Osteoblast (primary cell): ENCODE measurements at regions not wholly inside any gene's neighbourhood (a gene's known extent, or its start where the extent isn't known, plus 50 kb on each side); places are given as distances from the start of the nearest gene placed in this dataset.

Experiments used
- DNase-seq: peaks from one replicate; pipeline ENCODE4 v3.0.0; 2011; ENCODE audit warnings: low spot score, mixed read lengths; ENCODE audit not compliant: insufficient read length; ENCODE audit errors: missing footprints
- H2AFZ ChIP-seq: 2 replicates; pipeline ENCODE4 v1.6.0; 2011; ENCODE audit warnings: mild to moderate bottlenecking, low read length
- H3K27ac ChIP-seq: 2 replicates; pipeline ENCODE4 v1.5.1; 2011; ENCODE audit warnings: mild to moderate bottlenecking, low read depth, low read length, moderate library complexity
- H3K27me3 ChIP-seq: 2 replicates; pipeline ENCODE4 v1.6.0; 2012; ENCODE audit warnings: mild to moderate bottlenecking, control low read depth, inconsistent platforms, low read length, moderate library complexity; ENCODE audit not compliant: insufficient read depth
- H3K36me3 ChIP-seq: 2 replicates; pipeline ENCODE4 v1.5.1; 2011; ENCODE audit warnings: mild to moderate bottlenecking, low read length, control low read depth, moderate library complexity; ENCODE audit not compliant: insufficient read depth
- H3K4me1 ChIP-seq: 2 replicates; pipeline ENCODE4 v1.5.1; 2011; ENCODE audit warnings: mild to moderate bottlenecking, low read length, control low read depth, moderate library complexity; ENCODE audit not compliant: insufficient read depth
- H3K4me2 ChIP-seq: 2 replicates; pipeline ENCODE4 v1.6.0; 2011; ENCODE audit warnings: mild to moderate bottlenecking, low read length; ENCODE audit not compliant: insufficient read depth
- H3K4me3 ChIP-seq: fragments of 200-600 bp; sonication (generic); 3 replicates; pipeline ENCODE4 v1.5.1; 2012; ENCODE audit warnings: mild to moderate bottlenecking, low read length, inconsistent platforms; ENCODE audit not compliant: insufficient read depth
- H3K79me2 ChIP-seq: 2 replicates; pipeline ENCODE4 v1.6.0; 2012; ENCODE audit warnings: mild to moderate bottlenecking, low read length, control low read depth, inconsistent platforms; ENCODE audit not compliant: insufficient read depth
- H3K9me3 ChIP-seq: 2 replicates; pipeline ENCODE4 v1.5.1; 2011; ENCODE audit warnings: low read depth, low read length, control low read depth
- H4K20me1 ChIP-seq: 2 replicates; pipeline ENCODE4 v1.6.0; 2012; ENCODE audit warnings: mild to moderate bottlenecking, low read length, control low read depth; ENCODE audit not compliant: insufficient read depth
- CTCF ChIP-seq: IDR thresholded peaks from 2 replicates; pipeline ENCODE4 v1.5.1; 2011; ENCODE audit warnings: mild to moderate bottlenecking, low read depth, low read length, moderate library complexity; ENCODE audit errors: extremely low read depth

- H3K27me3 ChIP-seq = no peaks in the 10 kb centered on the region
- no peak overlapping the region for H3K4me2 ChIP-seq
- DNase-seq = no peak
- no peak overlapping the region for H3K4me3 ChIP-seq
- no peak for TF ChIP-seq CTCF
- no peaks in the 10 kb centered on the region for H4K20me1 ChIP-seq
- H3K79me2 ChIP-seq = no peaks in the 10 kb centered on the region
- no peak overlapping the region for H3K27ac ChIP-seq
- peaks cover 3% of the 10 kb centered on the region for H3K9me3 ChIP-seq
- H3K4me1 ChIP-seq = no peaks in the 10 kb centered on the region
- H3K36me3 ChIP-seq = no peaks in the 10 kb centered on the region
- no peak overlapping the region for H2AFZ ChIP-seq
These were observed 241.2 kb downstream of the PYDC2 start for GRCh38 chr3:191702121-191702520.

- Histone ChIP-seq H4K20me1 (no peaks in the 10 kb centered on the region), H3K4me3 (no peak overlapping the region), H3K4me2 (no peak overlapping the region), H3K4me1 (no peaks in the 10 kb centered on the region), H2AFZ (no peak overlapping the region), H3K9me3 (peaks cover 5% of the 10 kb centered on the region), H3K36me3 (no peaks in the 10 kb centered on the region), H3K79me2 (no peaks in the 10 kb centered on the region), H3K27me3 (no peaks in the 10 kb centered on the region), H3K27ac (no peak overlapping the region)
- no peak for DNase-seq
- no peak for TF ChIP-seq CTCF
These were observed 246.9 kb downstream of the PYDC2 start for GRCh38 chr3:191707817-191708216.

- Histone ChIP-seq H3K4me2 (no peak overlapping the region), H3K79me2 (no peaks in the 10 kb centered on the region), H3K4me3 (no peak overlapping the region), H4K20me1 (no peaks in the 10 kb centered on the region), H3K27ac (no peak overlapping the region), H3K27me3 (no peaks in the 10 kb centered on the region), H3K4me1 (no peaks in the 10 kb centered on the region), H3K36me3 (no peaks in the 10 kb centered on the region), H2AFZ (no peak overlapping the region), H3K9me3 (no peaks in the 10 kb centered on the region)
- no peak for DNase-seq
- no peak for TF ChIP-seq CTCF
These were observed 254.6 kb downstream of the PYDC2 start for GRCh38 chr3:191715585-191715984.

GRCh38 chr3:191721390-191721861 is 260.5 kb downstream of the PYDC2 start:
- no peak for TF ChIP-seq CTCF
- no peaks in the 10 kb centered on the region for H3K79me2 ChIP-seq
- no peaks in the 10 kb centered on the region for H3K4me1 ChIP-seq
- H3K9me3 ChIP-seq = no peaks in the 10 kb centered on the region
- no peaks in the 10 kb centered on the region for H4K20me1 ChIP-seq
- H2AFZ ChIP-seq = no peak overlapping the region
- H3K4me3 ChIP-seq = no peak overlapping the region
- DNase-seq = no peak
- H3K27ac ChIP-seq = no peak overlapping the region
- no peak overlapping the region for H3K4me2 ChIP-seq
- H3K27me3 ChIP-seq = no peaks in the 10 kb centered on the region
- no peaks in the 10 kb centered on the region for H3K36me3 ChIP-seq
